ENCODE measurements at regions not wholly inside any gene's neighbourhood (a gene's known extent, or its start where the extent isn't known, plus 50 kb on each side); places are given as distances from the start of the nearest gene placed in this dataset.

GRCh38 chr3:109888026-109888425 is 550.7 kb upstream of the DPPA4 start:
- no peaks in the 10 kb centered on the region for H3K9me3 ChIP-seq (replicated peaks; ENCODE audit: control insufficient read depth, insufficient read depth, low read depth, low read length)
- H4K20me1 ChIP-seq (replicated peaks; ENCODE audit: control insufficient read depth, insufficient read depth, low read length), result no peaks in the 10 kb centered on the region
- ChIA-PET POLR2A (no interaction called here), CTCF (ENCODE audit: low intra/inter-chr PET ratio) (no interaction called here)
- H3K4me2 ChIP-seq (ENCODE audit: insufficient read depth, low read length), result no peak overlapping the region
- no peaks in the 10 kb centered on the region for H3K4me1 ChIP-seq (replicated peaks in 1 of 2; ENCODE audit: control insufficient read depth in 2 of 2, insufficient read depth in 2 of 2, low read length in 2 of 2)
- H3K9ac ChIP-seq (ENCODE audit: insufficient read depth in 1 of 2, low read depth in 2 of 2, low read length in 2 of 2), result no peak overlapping the region
- TF ChIP-seq ZZZ3 (IDR thresholded peaks at IDR 0.05), result no peak
- no TSS peak for BruUV-seq (replicated peaks)
- intact Hi-C loops (cut with micrococcal nuclease) (no loop called here), in situ Hi-C loops (cut with MboI) (no loop called here)
- no peak for FAIRE-seq
- no peak for ATAC-seq
- no peak overlapping the region for H3K27ac ChIP-seq (ENCODE audit: extremely low read depth, low read depth, low read length)
- no peaks in the 10 kb centered on the region for H3K36me3 ChIP-seq (ENCODE audit: control insufficient read depth, insufficient read depth, low read length)
- no peak overlapping the region for H3K4me3 ChIP-seq
- DNase-seq (ENCODE audit: extremely low read depth in 1 of 4, low spot score in 3 of 4), result no peak
- no peaks in the 10 kb centered on the region for H3K79me2 ChIP-seq (ENCODE audit: control insufficient read depth, insufficient read depth, low read length)
- H3K27me3 ChIP-seq (ENCODE audit: control insufficient read depth in 2 of 2, insufficient read depth in 2 of 2, low read length in 2 of 2), result no peaks in the 10 kb centered on the region
- no peak overlapping the region for H2AFZ ChIP-seq (ENCODE audit: low read depth, low read length)
- H3K9me1 ChIP-seq (ENCODE audit: control insufficient read depth, insufficient read depth, low read length), result no peaks in the 10 kb centered on the region

- Histone ChIP-seq H3K36me3 (ENCODE audit: control insufficient read depth, insufficient read depth, low read length) (no peaks in the 10 kb centered on the region), H3K4me2 (ENCODE audit: insufficient read depth, low read length) (no peak overlapping the region), H3K27me3 (ENCODE audit: control insufficient read depth in 2 of 2, insufficient read depth in 2 of 2, low read length in 2 of 2) (no peaks in the 10 kb centered on the region), H3K27ac (ENCODE audit: extremely low read depth, low read depth, low read length) (no peak overlapping the region), H2AFZ (ENCODE audit: low read depth, low read length) (no peak overlapping the region), H3K9me1 (ENCODE audit: control insufficient read depth, insufficient read depth, low read length) (no peaks in the 10 kb centered on the region), H3K9ac (ENCODE audit: insufficient read depth in 1 of 2, low read depth in 2 of 2, low read length in 2 of 2) (no peak overlapping the region), H3K4me3 (no peak overlapping the region), H3K9me3 (replicated peaks; ENCODE audit: control insufficient read depth, insufficient read depth, low read depth, low read length) (no peaks in the 10 kb centered on the region), H3K79me2 (ENCODE audit: control insufficient read depth, insufficient read depth, low read length) (no peaks in the 10 kb centered on the region), H4K20me1 (replicated peaks; ENCODE audit: control insufficient read depth, insufficient read depth, low read length) (no peaks in the 10 kb centered on the region), H3K4me1 (replicated peaks in 1 of 2; ENCODE audit: control insufficient read depth in 2 of 2, insufficient read depth in 2 of 2, low read length in 2 of 2) (no peaks in the 10 kb centered on the region)
- WGBS (ENCODE audit: insufficient coverage, low coverage, missing lambda C conversion rate), result 0% methylated on average over 1 of the region's 1 CpG
- ATAC-seq, result no peak
- POLR2A ChIA-PET, result no interaction called here
- CTCF ChIA-PET (ENCODE audit: low intra/inter-chr PET ratio), result no interaction called here
- no peak for FAIRE-seq
- intact Hi-C loops (cut with micrococcal nuclease) (no loop called here), in situ Hi-C loops (cut with MboI) (no loop called here)
- DNase-seq (ENCODE audit: extremely low read depth in 1 of 4, low spot score in 3 of 4), result no peak
- no TSS peak for BruUV-seq (replicated peaks)
- TF ChIP-seq MYBL2 (IDR thresholded peaks at IDR 0.05; ENCODE audit: low read depth) (no peak), MYBL2 (CRISPR knock-in tag; IDR thresholded peaks at IDR 0.05; ENCODE audit: borderline replicate concordance) (no peak), ZHX1 (conservative IDR thresholded peaks at IDR 0.05; ENCODE audit: low read length) (no peak), NR3C1 (CRISPR knock-in tag; IDR thresholded peaks at IDR 0.05) (no peak), ZNF175 (CRISPR knock-in tag; IDR thresholded peaks at IDR 0.05; ENCODE audit: low read depth) (no peak), CUX1 (CRISPR knock-in tag; IDR thresholded peaks at IDR 0.05) (no peak), PRMT5 (CRISPR knock-in tag; IDR thresholded peaks at IDR 0.05) (no peak), SLC30A9 (CRISPR knock-in tag; IDR thresholded peaks at IDR 0.05) (no peak), NFXL1 (CRISPR knock-in tag; IDR thresholded peaks at IDR 0.05) (no peak)
These were observed 560.4 kb upstream of the DPPA4 start for GRCh38 chr3:109897734-109898133.

Data from K562 (cell line).